Anterior cingulate cortex (tissue), 58 donors: ENCODE measurements at regions not wholly inside any gene's neighbourhood (a gene's known extent, or its start where the extent isn't known, plus 50 kb on each side); places are given as distances from the start of the nearest gene placed in this dataset.
"Not testable (repeated sequence)": the region's sequence is repeated elsewhere in the genome, so short reads cannot be mapped to it uniquely, and the experiment has no call there.

Source experiments
- DNase-seq, 58 donors: peaks; one replicate each; lab custom pipeline; 2025; lab: John Stamatoyannopoulos, UW

GRCh38 chr7:94706996-94707740 is 51.2 kb upstream of the SGCE start:
- DNase-seq: no peak

GRCh38 chr7:94710256-94710655 is 54.3 kb upstream of the SGCE start:
- no peak for DNase-seq

DNA sequence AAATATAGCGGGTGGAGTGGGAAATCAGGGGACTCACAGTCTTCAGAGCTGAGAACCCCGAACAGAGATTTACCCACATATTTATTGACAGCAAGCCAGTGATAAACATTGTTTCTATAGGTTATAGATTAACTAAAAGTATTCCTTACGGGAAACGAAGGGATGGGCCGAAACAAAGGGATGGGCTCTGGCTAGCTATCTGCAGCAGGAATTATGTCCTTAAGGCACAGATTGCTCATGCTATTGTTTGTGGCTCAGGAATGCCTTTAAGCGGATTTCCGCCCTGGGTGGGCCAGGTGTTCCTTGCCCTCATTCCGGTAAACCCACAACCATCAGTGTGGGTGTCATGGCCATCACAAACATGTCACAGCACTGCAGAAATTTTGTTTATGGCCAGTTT is 66.4 kb upstream of the SGCE start:
- not testable (repeated sequence) for DNase-seq

- not testable (repeated sequence) for DNase-seq
These were observed 73.0 kb upstream of the SGCE start for GRCh38 chr7:94728893-94729292.

GRCh38 chr7:94738071-94738470 is 82.1 kb upstream of the SGCE start:
- DNase-seq: no peak

GRCh38 chr7:94739180-94739579 is 83.2 kb upstream of the SGCE start:
- no peak for DNase-seq

- no peak for DNase-seq
These were observed 84.6 kb upstream of the SGCE start for GRCh38 chr7:94740509-94740908.

- no peak for DNase-seq
These were observed 85.2 kb upstream of the SGCE start for GRCh38 chr7:94741179-94741578.

DNA sequence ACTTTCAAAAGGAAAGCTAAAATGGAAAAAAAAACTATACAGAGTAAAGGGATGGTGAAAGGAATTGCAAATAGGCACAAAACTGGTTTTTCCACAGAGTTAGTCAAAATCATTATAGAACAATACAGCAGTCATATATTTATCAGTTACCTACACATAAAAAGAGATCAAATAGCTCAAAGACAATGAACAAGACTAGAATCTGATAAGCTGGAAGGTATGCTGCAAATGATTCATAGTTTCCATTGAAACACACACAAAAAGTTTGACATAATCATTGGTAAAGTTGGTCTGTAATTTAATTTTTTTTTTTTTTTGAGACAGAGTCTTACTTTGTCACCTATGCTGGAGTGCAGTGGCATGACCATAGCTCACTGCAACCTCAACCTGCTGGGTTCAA is 92.4 kb upstream of the SGCE start:
- no peak for DNase-seq

- no peak for DNase-seq
These were observed 104.6 kb upstream of the SGCE start for GRCh38 chr7:94760446-94761100.

DNA sequence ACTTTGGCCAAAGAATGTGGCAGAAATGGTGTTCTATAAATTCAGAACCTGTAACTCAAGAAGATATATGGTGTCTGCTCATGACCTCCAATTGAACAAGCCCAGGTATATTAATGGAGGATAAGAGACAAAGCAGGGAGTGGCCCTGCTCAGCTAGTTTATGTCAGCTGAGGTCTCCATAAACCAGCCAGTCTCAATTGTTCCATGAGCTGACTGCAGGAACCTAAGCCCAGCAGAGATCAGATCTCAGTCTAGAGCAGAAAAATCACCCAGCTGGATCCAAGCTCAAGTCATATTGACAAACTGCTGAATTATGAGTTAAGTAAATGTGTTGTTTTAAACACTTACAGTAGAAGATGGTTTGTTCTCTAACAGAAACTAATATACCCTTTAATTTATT is 105.5 kb upstream of the SGCE start:
- DNase-seq: no peak

- no peak for DNase-seq
These were observed 107.3 kb upstream of the SGCE start for GRCh38 chr7:94763268-94763667.

GRCh38 chr7:94769724-94770123 is 113.8 kb upstream of the SGCE start:
- no peak for DNase-seq

DNA sequence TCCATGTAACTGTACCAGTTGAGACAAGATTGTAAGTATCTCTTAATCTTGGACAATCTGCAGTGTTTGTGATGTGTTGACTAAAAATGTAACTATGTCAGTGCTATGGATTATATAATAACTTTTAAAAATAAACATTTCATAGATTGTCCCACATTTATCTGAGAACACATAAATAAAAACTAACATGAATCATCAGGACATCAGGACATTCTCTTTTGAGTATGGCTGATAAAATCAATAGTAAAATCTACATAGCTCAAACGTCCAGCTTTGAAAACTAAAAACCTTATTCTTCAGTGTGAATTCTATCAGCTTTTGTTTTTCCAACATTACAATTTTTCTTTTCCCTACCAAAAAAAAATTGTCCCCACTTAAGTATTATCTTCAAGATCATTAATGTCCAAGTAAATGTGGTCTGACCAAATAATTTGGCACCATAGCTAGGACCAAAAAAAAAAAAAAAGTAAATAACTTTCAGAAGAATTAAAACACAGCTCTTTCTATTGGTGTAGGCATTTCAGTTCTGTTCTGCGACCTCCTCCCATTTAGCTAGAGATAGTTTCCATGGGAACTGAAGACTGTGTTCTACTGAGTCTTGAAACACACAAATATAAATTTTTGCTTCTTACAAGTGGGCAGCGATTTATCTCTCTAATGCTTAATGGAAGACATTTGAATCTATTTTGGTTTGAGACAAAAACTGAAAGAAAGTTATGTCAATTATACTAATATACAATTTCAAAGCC is 123.0 kb upstream of the SGCE start:
- no peak for DNase-seq

- DNase-seq: no peak
These were observed 123.9 kb upstream of the SGCE start for GRCh38 chr7:94779861-94780260.

DNA sequence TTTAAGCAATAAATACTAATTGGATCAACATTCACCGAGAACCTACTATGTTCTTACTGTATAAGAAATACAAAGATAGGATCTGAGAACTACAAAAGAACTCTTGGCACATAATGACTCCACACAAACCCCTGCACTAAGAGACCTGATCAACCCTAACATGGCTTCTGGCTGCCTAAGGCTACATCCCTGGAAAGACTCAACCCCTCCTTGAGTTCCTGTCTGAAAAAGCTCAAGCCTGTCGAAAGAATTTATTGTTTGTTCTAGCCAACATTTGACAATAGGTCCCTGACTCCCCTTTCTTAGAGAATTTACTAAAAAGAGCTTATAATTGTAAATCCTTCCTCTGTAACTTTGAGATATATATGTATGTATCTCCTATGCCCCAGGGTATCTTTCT is 125.3 kb upstream of the SGCE start:
- no peak for DNase-seq

DNA sequence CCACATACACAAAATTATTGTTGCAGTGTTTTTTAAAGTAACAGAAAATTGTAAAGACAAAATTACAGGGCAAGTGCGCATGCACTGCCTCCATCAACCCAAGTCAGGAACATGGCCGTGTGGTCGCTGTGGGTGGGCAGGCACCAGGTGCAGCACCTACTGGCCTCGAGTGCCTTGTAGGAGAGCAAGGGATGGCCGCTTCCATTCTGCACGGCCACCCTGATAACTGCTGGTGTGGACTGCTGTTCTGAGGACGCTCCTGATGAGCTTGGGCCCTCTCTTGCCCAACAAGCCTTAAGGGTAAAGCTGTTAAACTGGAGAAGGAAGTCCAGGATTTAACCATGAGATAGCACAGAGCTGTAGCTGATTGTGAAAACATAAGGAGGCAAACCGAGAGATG is 124.6 kb upstream of the PPP1R9A start:
- DNase-seq: no peak

DNA sequence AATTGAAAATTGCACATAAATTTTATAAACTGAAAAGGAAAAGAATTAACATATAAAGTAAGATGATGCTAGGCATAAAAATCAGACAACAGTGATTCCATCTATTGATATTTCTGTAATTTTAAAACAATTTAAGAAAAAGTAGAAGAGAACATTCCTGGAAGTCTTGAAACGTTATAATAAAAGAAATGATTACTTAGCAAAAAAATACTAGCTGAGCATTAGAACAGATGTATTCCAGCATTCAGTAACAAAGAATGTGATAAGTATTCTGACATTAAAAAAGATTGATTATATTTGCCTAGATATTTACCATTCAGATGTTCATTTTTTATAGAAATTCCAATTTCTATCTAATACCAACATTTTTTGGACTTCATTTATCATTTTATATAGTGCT is 120.1 kb upstream of the PPP1R9A start:
- no peak for DNase-seq

- DNase-seq: not testable (repeated sequence)
These were observed 119.0 kb upstream of the PPP1R9A start for GRCh38 chr7:94788378-94788777.

GRCh38 chr7:94792241-94792640 is 115.2 kb upstream of the PPP1R9A start:
- no peak for DNase-seq

DNA sequence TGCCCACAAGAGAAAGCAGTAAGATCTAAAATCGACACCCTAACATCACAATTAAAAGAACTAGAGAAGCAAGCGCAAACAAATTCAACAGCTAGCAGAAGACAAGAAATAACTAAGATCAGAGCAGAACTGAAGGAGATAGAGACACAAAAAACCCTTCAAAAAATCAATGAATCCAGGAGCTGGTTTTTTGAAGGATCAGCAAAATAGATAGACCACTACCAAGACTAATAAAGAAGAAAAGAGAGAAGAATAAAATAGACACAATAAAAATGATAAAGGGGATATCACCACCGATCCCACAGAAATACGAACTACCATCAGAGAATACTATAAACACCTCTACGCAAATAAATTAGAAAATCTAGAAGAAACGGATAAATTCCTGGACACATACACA is 110.0 kb upstream of the PPP1R9A start:
- not testable (repeated sequence) for DNase-seq

GRCh38 chr7:94803821-94804220 is 103.6 kb upstream of the PPP1R9A start:
- DNase-seq: no peak
